LNCAP (cell line): ENCODE measurements at regions not wholly inside any gene's neighbourhood (a gene's known extent, or its start where the extent isn't known, plus 50 kb on each side); places are given as distances from the start of the nearest gene placed in this dataset.

Experiments used
- CTCF ChIP-seq: fragments of 450-650 bp; IDR thresholded peaks from 2 replicates; pipeline ENCODE4 v1.5.1; 2017; ENCODE audit warnings: mild to moderate bottlenecking

- TF ChIP-seq CTCF, result no peak
These were observed 124.1 kb upstream of the FIGN start for GRCh38 chr2:163859951-163860350.

GRCh38 chr2:163856941-163857340 lies 121.1 kb upstream of the FIGN start:
- no peak for TF ChIP-seq CTCF

- TF ChIP-seq CTCF, result no peak
These were observed 116.8 kb upstream of the FIGN start for GRCh38 chr2:163852616-163853015.

- TF ChIP-seq CTCF, result no peak
These were observed 114.1 kb upstream of the FIGN start for GRCh38 chr2:163849756-163850435.

GRCh38 chr2:163838890-163839289 lies 103.1 kb upstream of the FIGN start:
- TF ChIP-seq CTCF, result no peak

- TF ChIP-seq CTCF, result no peak
These were observed 100.4 kb upstream of the FIGN start for GRCh38 chr2:163836167-163836566.

GRCh38 chr2:163834841-163835240 lies 99.0 kb upstream of the FIGN start:
- no peak for TF ChIP-seq CTCF

GRCh38 chr2:163834221-163834620 lies 98.4 kb upstream of the FIGN start:
- TF ChIP-seq CTCF, result no peak
